ENCODE measurements at regions not wholly inside any gene's neighbourhood (a gene's known extent, or its start where the extent isn't known, plus 50 kb on each side); places are given as distances from the start of the nearest gene placed in this dataset.
"Not testable (repeated sequence)": the region's sequence is repeated elsewhere in the genome, so short reads cannot be mapped to it uniquely, and the experiment has no call there.

GRCh38 chr10:95137990-95138625, 55.9 kb upstream of the ACSM6 start:
- DNase-seq; H3K9ac ChIP-seq (ENCODE audit: low read depth in 2 of 2, low read length in 2 of 2); intact Hi-C loops (cut with DNase I); H3K4me3 ChIP-seq; H3K9me3 ChIP-seq; H3K27ac ChIP-seq; H3K36me3 ChIP-seq; H3K27me3 ChIP-seq; H3K4me1 ChIP-seq: not testable (repeated sequence)

- Histone ChIP-seq H3K27ac (no peak overlapping the region), H3K9ac (ENCODE audit: low read depth in 2 of 2, low read length in 2 of 2) (no peak overlapping the region), H3K4me3 (no peak overlapping the region), H3K27me3 (no peaks in the 10 kb centered on the region), H3K4me1 (no peaks in the 10 kb centered on the region), H3K9me3 (no peaks in the 10 kb centered on the region), H3K36me3 (no peaks in the 10 kb centered on the region)
- intact Hi-C loops (cut with DNase I) = loop anchor here (5.0 kb wide), 1 partner anchor 228 kb away; no protein-coding TSS in a partner anchor
- no peak for DNase-seq
- no peak for TF ChIP-seq CTCF (IDR thresholded peaks at IDR 0.05)
These were observed 59.5 kb upstream of the ACSM6 start for GRCh38 chr10:95134490-95134889.

- Histone ChIP-seq H3K36me3 (no peaks in the 10 kb centered on the region), H3K4me1 (no peaks in the 10 kb centered on the region), H3K9ac (ENCODE audit: low read depth in 2 of 2, low read length in 2 of 2) (no peak overlapping the region), H3K27ac (no peak overlapping the region), H3K27me3 (no peaks in the 10 kb centered on the region), H3K4me3 (no peak overlapping the region), H3K9me3 (no peaks in the 10 kb centered on the region)
- TF ChIP-seq CTCF (IDR thresholded peaks at IDR 0.05) = no peak
- intact Hi-C loops (cut with DNase I) = loop anchor here (5.0 kb wide), 1 partner anchor 228 kb away; no protein-coding TSS in a partner anchor
- no peak for DNase-seq
These were observed 60.0 kb upstream of the ACSM6 start for GRCh38 chr10:95133997-95134396.

- no peaks in the 10 kb centered on the region for H3K4me1 ChIP-seq
- H3K4me3 ChIP-seq = no peak overlapping the region
- no peak overlapping the region for H3K27ac ChIP-seq
- no peaks in the 10 kb centered on the region for H3K9me3 ChIP-seq
- no peaks in the 10 kb centered on the region for H3K27me3 ChIP-seq
- peak; percentile 83 for DNase-seq
- no peak overlapping the region for H3K9ac ChIP-seq (ENCODE audit: low read depth in 2 of 2, low read length in 2 of 2)
- H3K36me3 ChIP-seq = no peaks in the 10 kb centered on the region
- peak; percentile 61 for TF ChIP-seq CTCF (IDR thresholded peaks at IDR 0.05)
- intact Hi-C loops (cut with DNase I) = loop anchor here (5.0 kb wide), 1 partner anchor 229 kb away; no protein-coding TSS in a partner anchor
These were observed 60.9 kb upstream of the ACSM6 start for GRCh38 chr10:95133016-95133752.

- not testable (repeated sequence) for DNase-seq; H3K4me1 ChIP-seq; H3K4me3 ChIP-seq; H3K27ac ChIP-seq; H3K27me3 ChIP-seq; H3K36me3 ChIP-seq; H3K9ac ChIP-seq (ENCODE audit: low read depth in 2 of 2, low read length in 2 of 2); H3K9me3 ChIP-seq
- intact Hi-C loops (cut with DNase I) = loop anchor here (5.0 kb wide), 1 partner anchor 232 kb away; no protein-coding TSS in a partner anchor
These were observed 61.1 kb upstream of the CYP2C8 start for GRCh38 chr10:95130429-95130828.

GRCh38 chr10:95125582-95125981, 56.3 kb upstream of the CYP2C8 start:
- Histone ChIP-seq H3K27ac (no peak overlapping the region), H3K9me3 (no peaks in the 10 kb centered on the region), H3K4me3 (no peak overlapping the region), H3K4me1 (no peaks in the 10 kb centered on the region), H3K9ac (ENCODE audit: low read depth in 2 of 2, low read length in 2 of 2) (no peak overlapping the region), H3K27me3 (no peaks in the 10 kb centered on the region), H3K36me3 (no peaks in the 10 kb centered on the region)
- DNase-seq = no peak
- no peak for TF ChIP-seq CTCF (IDR thresholded peaks at IDR 0.05)
- intact Hi-C loops (cut with DNase I) = no loop called here
